Esophagus squamous epithelium (tissue), 5 donors: ENCODE measurements at regions not wholly inside any gene's neighbourhood (a gene's known extent, or its start where the extent isn't known, plus 50 kb on each side); places are given as distances from the start of the nearest gene placed in this dataset.

Experiments used
- DNase-seq: peaks from one replicate; lab custom pipeline; 2025; lab: John Stamatoyannopoulos, UW
- H3K27ac ChIP-seq, 4 donors: fragments of 200-600 bp; sonication (generic); one replicate each; pipeline ENCODE4 v1.5.1; 2016 to 2019; ENCODE audit warnings: mild to moderate bottlenecking in 1 of 4
- H3K27me3 ChIP-seq, 4 donors: fragments of 200-600 bp; sonication (generic); 1 replicate in 3 of 4; 2 replicates in 1 of 4; pipeline versions ENCODE4 v1.5.1 to v1.6.0; 2017 to 2021; ENCODE audit warnings: antibody characterized with exemption in 1 of 4
- H3K36me3 ChIP-seq, 3 donors: fragments of 200-600 bp; sonication (generic); one replicate each; pipeline ENCODE4 v1.5.1; 2016 to 2019
- H3K4me1 ChIP-seq, 3 donors: fragments of 200-600 bp; sonication (generic); one replicate each; pipeline ENCODE4 v1.5.1; 2017 to 2019
- H3K4me3 ChIP-seq, 4 donors: fragments of 200-600 bp; sonication (generic); 1 replicate in 3 of 4; 2 replicates in 1 of 4; pipeline ENCODE4 v1.5.1; 2016 to 2019; ENCODE audit warnings: mild to moderate bottlenecking in 2 of 4, moderate library complexity in 1 of 4
- H3K9me3 ChIP-seq, 3 donors: fragments of 200-600 bp; sonication (generic); one replicate each; pipeline ENCODE4 v1.5.1; 2016 to 2019
- POLR2A ChIP-seq, 4 donors: fragments of 450-650 bp; IDR thresholded peaks; one replicate each; pipeline ENCODE4 v1.6.1; 2017; ENCODE audit warnings: antibody characterized with exemption in 4 of 4, mild to moderate bottlenecking in 4 of 4, moderate library complexity in 3 of 4
- WGBS, 2 donors: methylation state at CpG; one replicate each; pipeline ENCODE4 v1.1.5; 2018; 5-methylcytosine and 5-hydroxymethylcytosine counted together
- intact Hi-C: fragments of 100-400 bp; cut with DNase I; formaldehyde crosslinking; loops from one replicate; pipeline ENCODE4 v1.15.0; 2022
- TF ChIP-seq, protein P1 (sequence below), 6 experiments: fragments of 450-650 bp in 4 of 6; fragments of 200-600 bp in 2 of 6; sonication (generic) in 2 of 6; IDR thresholded peaks; one replicate each; pipeline ENCODE4 v1.5.1; 2016 to 2019; ENCODE audit warnings: antibody characterized with exemption in 6 of 6, mild to moderate bottlenecking in 4 of 6, moderate library complexity in 4 of 6
- donor health status: DM: yes; HTN: yes; CAD: no.

DNA sequence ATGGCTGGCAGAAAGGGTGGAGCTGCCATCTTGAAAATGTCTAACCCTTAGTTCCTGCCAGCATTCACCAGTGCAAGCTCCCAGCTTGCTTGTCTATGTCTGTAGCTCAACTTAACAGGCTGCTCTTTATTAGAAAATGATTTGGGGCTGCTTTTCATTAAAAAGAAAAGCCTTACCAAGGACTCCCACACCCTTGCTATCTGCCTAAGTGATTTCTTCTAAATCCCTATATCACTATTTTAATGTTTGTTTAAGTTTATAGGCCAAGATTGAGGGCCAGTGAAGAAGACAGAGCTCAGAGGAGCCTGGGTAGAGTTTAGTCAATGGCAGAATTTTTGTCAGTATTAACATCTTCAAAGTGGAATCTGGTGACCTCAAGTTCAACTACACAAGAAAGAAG, 336.8 kb upstream of the CHRM3 start:
- H3K36me3 ChIP-seq: no peaks in the 10 kb centered on the region
- no peak overlapping the region for H3K4me3 ChIP-seq
- intact Hi-C loops: no loop called here
- no peaks in the 10 kb centered on the region for H3K4me1 ChIP-seq
- H3K27me3 ChIP-seq: no peaks in the 10 kb centered on the region
- DNase-seq: no peak
- H3K9me3 ChIP-seq: no peaks in the 10 kb centered on the region
- TF ChIP-seq POLR2A (IDR thresholded peaks at IDR 0.05): no peak
- TF ChIP-seq, protein P1, sequence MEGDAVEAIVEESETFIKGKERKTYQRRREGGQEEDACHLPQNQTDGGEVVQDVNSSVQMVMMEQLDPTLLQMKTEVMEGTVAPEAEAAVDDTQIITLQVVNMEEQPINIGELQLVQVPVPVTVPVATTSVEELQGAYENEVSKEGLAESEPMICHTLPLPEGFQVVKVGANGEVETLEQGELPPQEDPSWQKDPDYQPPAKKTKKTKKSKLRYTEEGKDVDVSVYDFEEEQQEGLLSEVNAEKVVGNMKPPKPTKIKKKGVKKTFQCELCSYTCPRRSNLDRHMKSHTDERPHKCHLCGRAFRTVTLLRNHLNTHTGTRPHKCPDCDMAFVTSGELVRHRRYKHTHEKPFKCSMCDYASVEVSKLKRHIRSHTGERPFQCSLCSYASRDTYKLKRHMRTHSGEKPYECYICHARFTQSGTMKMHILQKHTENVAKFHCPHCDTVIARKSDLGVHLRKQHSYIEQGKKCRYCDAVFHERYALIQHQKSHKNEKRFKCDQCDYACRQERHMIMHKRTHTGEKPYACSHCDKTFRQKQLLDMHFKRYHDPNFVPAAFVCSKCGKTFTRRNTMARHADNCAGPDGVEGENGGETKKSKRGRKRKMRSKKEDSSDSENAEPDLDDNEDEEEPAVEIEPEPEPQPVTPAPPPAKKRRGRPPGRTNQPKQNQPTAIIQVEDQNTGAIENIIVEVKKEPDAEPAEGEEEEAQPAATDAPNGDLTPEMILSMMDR (IDR thresholded peaks at IDR 0.05): no peak
- no peak overlapping the region for H3K27ac ChIP-seq

DNA sequence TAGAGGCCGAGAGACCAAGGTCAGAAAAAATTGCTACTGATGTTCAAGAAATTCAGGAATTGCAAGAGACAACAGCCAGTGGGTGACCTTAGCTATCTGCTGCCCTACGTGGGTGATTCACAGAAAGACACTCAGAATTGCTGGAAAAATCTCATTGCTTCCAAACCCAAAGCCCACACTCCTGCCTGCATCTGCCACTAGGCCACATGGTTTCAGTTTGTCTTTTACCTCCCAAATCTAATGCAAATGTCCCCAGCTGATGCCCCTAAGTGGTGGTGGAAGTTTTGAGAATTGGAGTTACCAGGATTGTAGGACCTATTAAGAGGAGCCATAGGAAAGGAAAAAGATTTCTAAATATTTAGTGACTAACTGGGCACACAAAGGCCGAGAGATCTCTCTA, 341.5 kb upstream of the CHRM3 start:
- Histone ChIP-seq H3K36me3 (no peaks in the 10 kb centered on the region), H3K27ac (no peak overlapping the region), H3K4me1 (no peaks in the 10 kb centered on the region), H3K9me3 (no peaks in the 10 kb centered on the region), H3K27me3 (no peaks in the 10 kb centered on the region), H3K4me3 (no peak overlapping the region)
- DNase-seq: no peak
- TF ChIP-seq, protein P1 (IDR thresholded peaks at IDR 0.05): no peak
- no peak for TF ChIP-seq POLR2A (IDR thresholded peaks at IDR 0.05)
- intact Hi-C loops: no loop called here
- WGBS, 2 donors: 54 to 77% methylated on average over 3 of the region's 3 CpGs

DNA sequence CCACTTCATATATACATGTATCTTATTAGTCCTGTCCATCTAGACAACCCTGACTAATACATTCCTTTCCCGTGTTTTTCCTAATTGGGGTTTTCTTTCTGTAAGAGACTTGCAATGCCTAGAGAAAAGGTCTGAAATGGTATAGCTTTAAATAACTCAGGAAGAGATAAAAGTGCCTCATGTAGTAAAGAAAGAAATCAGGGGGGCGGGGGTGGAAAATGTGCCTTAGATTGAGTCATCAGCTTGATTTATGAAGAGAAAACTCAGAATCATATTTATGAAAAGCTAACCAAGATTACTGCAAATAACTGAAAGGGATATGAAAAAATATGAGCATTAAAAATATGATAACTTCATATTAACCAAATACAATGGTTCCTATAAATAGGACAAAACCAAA, 345.8 kb upstream of the CHRM3 start:
- 74 to 83% methylated on average over 2 of the region's 2 CpGs for WGBS, 2 donors
- intact Hi-C loops: no loop called here
- no peak overlapping the region for H3K4me3 ChIP-seq
- H3K36me3 ChIP-seq: no peaks in the 10 kb centered on the region
- no peaks in the 10 kb centered on the region for H3K4me1 ChIP-seq
- DNase-seq: no peak
- H3K27me3 ChIP-seq: no peaks in the 10 kb centered on the region
- TF ChIP-seq, protein P1 (IDR thresholded peaks at IDR 0.05): no peak
- no peak for TF ChIP-seq POLR2A (IDR thresholded peaks at IDR 0.05)
- H3K27ac ChIP-seq: no peak overlapping the region
- H3K9me3 ChIP-seq: no peaks in the 10 kb centered on the region

DNA sequence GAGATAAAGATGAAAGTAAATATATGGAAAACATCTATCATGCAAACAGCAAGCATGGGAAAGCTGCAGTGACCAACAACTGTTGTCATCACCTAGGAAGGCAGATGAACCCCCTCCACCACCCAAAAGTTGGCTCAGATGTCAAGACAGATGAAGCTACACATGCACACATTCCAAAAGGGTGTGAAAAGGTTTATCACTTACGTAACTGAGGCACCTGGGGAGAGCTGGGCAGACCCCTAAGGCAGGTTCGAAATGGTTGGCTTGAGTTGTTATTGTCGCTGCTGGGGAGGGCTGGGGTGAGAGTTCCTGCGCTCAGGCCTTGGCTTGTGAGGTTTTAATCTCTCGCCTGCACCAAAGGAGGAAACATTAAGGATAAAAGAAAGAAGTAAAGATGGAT, 355.1 kb upstream of the CHRM3 start:
- Histone ChIP-seq H3K27ac (no peak overlapping the region), H3K27me3 (no peaks in the 10 kb centered on the region), H3K36me3 (no peaks in the 10 kb centered on the region), H3K9me3 (no peaks in the 10 kb centered on the region), H3K4me3 (no peak overlapping the region), H3K4me1 (no peaks in the 10 kb centered on the region)
- intact Hi-C loops: no loop called here
- 65 to 70% methylated on average over 5 of the region's 5 CpGs for WGBS, 2 donors
- DNase-seq: no peak
- no peak for TF ChIP-seq POLR2A (IDR thresholded peaks at IDR 0.05)
- TF ChIP-seq, protein P1 (IDR thresholded peaks at IDR 0.05): no peak

DNA sequence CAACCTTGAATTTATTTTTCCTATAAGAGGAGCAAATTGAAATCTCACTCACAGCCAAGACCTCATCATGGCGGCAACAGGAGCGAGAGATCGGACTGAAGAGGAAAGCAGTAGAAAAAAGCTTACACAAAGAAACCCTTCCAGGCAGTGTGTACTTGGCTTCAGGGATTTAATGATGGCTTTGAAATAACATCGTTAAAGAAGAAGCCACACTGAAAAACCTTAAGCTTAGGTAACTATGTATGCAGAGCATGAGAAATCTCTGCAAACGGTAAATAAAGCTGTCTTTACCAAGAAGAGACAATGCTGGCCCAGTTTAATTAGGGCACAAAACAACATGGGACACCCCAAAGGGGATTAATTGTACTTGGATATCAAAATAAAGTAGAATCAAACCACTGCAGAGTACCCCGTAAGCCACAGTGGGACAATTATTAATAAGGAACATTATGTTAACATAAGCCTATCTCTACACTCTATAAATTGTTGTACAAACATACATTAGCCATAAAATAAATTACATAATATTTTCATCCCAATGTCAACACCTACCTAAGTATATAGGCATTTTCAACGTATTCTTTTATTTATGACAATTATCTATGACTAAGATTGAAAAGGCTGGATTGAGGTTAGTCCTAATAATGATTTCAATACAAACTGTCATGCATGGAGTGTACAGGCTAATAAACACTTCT, 360.2 kb upstream of the CHRM3 start:
- intact Hi-C loops: no loop called here
- no peak for DNase-seq
- H3K27ac ChIP-seq: no peak overlapping the region
- no peaks in the 10 kb centered on the region for H3K4me1 ChIP-seq
- WGBS, 2 donors: 60 to 68% methylated on average over 7 of the region's 7 CpGs
- H3K4me3 ChIP-seq: no peak overlapping the region
- no peaks in the 10 kb centered on the region for H3K36me3 ChIP-seq
- TF ChIP-seq, protein P1 (IDR thresholded peaks at IDR 0.05): no peak
- no peak for TF ChIP-seq POLR2A (IDR thresholded peaks at IDR 0.05)
- no peaks in the 10 kb centered on the region for H3K9me3 ChIP-seq
- no peaks in the 10 kb centered on the region for H3K27me3 ChIP-seq
